ENCODE measurements at regions not wholly inside any gene's neighbourhood (a gene's known extent, or its start where the extent isn't known, plus 50 kb on each side); places are given as distances from the start of the nearest gene placed in this dataset.

DNA sequence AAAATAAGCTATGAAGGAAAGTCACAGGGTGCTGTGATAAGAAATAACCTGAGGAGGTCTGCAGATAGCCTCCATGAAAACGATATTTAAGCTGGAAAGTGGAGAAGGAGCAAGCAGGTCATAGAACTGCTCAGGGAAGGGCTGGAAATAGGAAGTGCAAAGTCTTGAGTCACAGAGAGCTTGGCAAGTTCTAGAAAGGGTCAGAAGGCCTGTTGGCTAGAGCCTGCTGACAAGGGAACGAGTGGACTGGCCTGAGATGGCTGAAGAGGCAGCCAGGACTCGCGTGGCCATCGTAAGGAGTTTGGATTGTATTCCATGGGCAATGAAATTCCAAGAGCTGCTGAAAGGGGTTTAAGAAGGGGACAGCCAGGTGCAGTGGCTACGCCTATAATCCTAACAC is 64.7 kb upstream of the IL12A start:
- no peak for DNase-seq

DNA sequence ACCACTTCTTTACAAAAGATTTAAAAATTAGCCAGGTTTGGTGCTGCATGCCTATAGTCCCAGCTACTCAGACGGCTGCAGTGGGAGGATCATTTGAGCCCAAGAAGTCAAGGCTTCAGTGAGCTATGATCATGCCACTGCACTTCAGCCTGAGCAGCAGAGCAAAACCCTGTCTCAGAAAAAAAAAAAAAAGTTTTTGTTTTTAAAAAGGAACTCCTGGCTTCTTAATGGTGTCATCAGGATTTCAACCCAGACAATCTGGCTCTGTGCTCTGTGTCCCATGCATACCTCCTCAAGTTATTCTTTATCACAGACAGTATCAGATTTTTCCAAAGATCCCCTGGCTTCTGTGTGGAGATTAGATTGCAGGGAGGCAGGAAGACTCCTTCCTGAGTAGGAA is 64.2 kb upstream of the IL12A start:
- DNase-seq: no peak

DNA sequence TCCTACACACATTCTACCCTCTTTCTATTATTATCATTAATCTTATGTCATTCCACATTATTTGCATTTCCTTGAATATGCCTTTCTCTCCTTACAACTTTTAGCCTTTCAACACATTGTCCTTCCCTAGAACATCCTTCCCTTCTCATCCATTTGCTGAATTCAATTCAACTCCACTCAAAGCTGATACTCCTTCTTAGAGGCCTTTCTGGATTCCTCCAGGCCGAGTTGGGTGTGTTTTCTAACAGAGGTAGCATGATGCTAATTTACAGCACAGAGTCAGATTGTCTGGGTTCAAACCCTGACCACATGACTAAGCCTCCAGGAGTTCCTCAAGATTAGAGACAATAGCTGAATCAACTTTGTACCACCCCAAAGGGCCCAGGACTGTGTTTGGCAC is 63.4 kb upstream of the IL12A start:
- no peak for DNase-seq

DNA sequence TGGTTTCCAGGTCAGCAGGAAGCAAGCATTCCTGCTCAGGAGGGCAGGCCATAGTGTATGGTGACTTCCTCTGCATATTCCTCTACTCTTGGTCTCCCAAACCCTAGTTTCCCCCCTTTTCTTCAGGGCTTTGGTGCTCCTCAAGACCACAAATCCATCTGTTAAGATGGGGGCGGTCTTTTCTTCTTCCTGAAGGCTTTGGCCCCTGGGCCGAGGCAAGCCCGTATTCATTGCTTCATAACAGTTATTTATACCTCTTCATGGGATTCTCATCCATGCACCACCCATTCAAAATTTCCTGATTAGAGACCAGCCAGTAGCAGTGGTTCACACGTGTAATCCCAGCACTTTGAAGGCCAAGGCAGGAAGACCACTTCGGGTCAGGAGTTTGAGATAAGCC is 62.1 kb upstream of the IL12A start:
- DNase-seq: no peak

DNA sequence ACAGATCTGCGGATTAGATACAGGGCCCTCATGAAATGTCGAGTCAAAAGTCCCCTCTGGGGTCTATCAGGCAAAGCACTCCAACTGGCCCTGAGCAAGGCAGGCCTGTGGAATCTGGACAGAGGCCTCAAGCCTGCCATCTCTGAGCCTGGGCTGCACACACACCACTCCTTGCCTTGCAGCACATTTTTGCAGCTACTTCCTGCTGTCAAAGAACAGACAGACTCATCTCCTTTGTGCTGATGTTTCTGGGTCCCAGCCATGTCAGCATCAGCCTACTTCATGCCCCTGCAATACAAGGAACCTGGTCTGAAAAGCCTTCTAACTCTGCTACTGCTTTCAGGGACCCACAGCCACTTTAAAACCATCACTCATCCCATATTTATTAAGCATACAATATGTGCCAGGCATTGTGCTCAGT is 60.6 kb upstream of the IL12A start:
- no peak for DNase-seq

DNA sequence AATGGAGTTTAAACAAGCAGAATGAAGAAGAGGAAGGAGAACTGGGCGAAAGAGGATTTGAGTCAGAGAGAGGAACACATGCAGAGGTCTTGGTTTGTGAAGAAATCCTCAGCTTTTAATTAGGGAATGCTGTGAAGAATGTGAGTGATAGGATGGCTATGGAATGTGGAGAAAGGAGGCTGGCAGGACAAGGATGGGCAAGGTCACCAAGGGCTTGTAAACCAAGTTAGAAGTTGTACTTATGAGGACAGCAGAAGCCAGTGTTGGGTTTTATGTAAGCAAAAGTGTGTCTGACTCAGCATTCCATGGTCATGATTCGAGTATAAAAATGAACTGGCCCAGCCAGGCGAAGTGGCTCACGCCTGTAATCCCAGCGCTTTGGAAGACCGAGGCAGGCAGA is 60.0 kb upstream of the IL12A start:
- no peak for DNase-seq

DNA sequence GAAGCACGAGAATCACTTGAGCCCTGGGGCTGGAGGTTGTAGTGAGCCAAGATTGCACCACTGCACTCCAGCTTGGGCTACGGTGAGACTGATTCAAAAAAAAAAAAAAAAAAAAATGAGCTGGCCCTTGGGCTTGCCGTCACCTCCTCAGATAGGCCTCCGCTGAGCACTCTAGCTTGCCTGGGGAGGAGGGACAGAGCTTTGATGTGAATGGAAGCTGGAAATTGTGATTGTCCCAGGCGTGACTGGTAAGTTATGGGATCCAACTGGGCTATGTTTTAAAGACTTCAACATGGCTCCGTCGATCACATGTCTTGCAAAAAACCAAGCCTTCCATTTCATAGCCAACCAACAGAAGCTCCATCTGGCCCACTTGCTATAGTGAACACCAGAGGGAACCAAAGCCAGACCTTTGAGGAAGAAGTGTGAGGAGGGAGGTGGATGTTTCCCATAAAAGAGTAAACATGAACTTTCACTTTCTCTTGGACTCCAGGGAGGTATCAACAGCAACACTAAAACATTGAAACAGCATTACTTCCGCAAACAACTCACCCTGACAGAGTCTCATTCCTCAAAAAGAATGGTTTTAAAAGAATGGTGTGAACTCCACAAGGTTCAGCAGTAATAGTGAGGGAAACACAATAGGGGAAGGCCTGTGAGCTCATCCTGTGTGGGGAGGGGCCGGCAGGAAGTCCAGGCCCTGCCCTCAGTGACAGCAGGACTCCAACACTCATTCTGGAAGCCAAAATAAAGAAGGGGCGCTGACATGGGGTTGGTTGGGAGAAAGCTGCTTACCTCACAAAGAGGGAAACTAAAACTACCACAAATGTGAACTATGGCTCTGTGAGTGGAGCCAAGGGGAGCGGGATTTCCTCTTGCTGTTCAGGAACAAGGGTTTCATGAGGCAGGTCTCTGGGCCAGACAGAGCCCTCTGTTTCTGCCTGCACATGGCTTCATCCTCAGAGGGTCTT is 59.2 kb upstream of the IL12A start:
- DNase-seq: no peak

DNA sequence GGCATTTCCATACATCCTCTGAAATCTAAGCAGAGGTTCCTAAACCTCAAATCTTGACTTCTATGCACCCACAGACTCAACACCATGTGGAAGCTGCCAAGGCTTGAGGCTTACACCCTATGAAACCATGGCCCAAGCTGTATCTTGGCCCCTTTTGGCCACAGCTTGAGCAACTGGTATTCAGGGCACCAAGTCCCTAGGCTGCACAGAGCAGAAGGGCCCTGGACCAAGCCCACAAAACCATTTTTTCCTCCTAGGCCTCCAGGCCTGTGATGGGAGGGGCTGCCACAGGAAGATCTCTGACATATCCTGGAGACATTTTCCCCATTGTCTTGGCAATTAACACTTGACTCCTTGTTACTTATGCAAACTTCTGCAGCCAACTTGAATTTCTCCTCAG is 54.4 kb upstream of the IL12A start:
- no peak for DNase-seq

DNA sequence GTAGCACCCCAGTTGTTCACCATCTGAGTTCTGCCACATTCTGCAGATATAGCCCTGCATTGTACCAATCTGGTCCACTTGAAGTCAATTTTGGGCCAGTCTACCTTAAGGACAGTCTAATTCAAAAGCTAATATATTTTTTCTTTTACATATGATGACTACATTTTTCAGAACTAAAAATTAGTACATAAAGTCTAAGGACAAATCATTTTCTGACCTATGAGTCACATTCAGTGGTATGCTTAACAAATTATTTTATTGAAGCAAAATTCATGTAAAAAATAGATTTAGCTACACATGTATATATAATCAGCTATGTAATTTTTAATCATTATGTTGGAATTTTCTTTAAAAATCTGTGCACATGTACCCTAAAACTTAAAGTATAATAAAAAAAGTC is 52.1 kb upstream of the IL12A start:
- DNase-seq: no peak

DNA sequence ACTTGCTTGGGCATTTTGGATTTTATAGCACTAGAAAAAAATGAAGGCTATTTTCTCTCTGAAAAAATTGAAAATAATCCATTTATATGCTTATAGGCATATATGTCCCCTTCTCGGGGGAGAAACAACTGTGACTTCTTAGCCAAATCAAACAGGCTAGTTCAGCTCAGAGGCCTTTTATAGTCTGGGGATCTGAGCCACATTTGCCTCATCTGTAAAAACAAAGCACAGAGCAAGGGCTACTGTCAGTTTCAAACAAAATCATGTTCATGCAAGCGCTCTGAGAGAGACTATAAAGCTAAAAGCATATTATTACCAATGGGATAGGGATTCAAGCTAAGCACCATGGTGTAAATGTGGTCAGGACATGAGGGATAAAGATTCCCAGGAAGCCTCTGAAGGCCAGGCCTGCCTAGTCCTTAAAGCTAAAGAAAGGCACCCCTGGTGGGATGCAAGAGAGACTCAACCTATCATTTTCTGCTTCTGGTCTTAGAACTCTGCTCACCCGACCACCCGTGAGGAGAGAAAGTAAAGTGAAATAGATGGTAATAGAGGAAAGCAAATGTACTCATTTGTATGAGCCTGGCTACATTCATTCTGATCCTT is 51.0 kb upstream of the IL12A start:
- DNase-seq: no peak

DNA sequence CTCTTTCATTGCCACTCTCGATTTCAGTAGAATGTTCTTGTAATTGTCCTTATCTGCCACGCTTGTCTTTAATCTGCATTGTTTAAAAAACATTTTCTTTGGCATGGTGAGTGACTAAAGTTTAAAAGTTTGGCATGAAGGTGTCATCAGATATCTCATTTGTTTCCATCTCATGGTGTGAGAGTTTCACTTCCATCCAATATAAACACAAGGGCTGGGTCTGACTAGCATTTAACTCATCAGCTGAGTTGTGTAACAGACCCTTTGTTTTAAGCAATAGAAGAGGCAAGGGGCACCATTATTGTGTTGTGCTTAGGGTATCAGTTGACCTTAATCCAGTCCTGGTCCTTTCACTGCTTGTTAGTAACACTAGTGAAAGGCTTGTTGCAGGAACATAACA is 49.9 kb upstream of the IL12A start:
- DNase-seq: no peak

Measured in DMS79 (cell line).